Fibroblast of lung (primary cell): ENCODE measurements at regions not wholly inside any gene's neighbourhood (a gene's known extent, or its start where the extent isn't known, plus 50 kb on each side); places are given as distances from the start of the nearest gene placed in this dataset.

Experiments
- DNase-seq, 2 donors: peaks; one replicate each; pipeline versions ENCODE4 v3.0.0 to v3.0.0-alpha.2; 2010; ENCODE audit warnings: low read depth in 2 of 2
- H2AFZ ChIP-seq: 2 replicates; pipeline ENCODE4 v1.5.1; 2012; ENCODE audit warnings: low read length, control low read depth, inconsistent platforms
- H3K27ac ChIP-seq: 2 replicates; pipeline ENCODE4 v1.5.1; 2011; ENCODE audit warnings: low read length, control low read depth; ENCODE audit not compliant: insufficient read depth
- H3K27me3 ChIP-seq: 2 replicates; pipeline ENCODE4 v1.5.1; 2011; ENCODE audit warnings: mild to moderate bottlenecking, low read length; ENCODE audit not compliant: control insufficient read depth, insufficient read depth
- H3K36me3 ChIP-seq: 2 replicates; pipeline ENCODE4 v1.5.1; 2011; ENCODE audit warnings: low read length; ENCODE audit not compliant: control insufficient read depth, insufficient read depth
- H3K4me1 ChIP-seq: 2 replicates; pipeline ENCODE4 v1.5.1; 2011; ENCODE audit warnings: low read length; ENCODE audit not compliant: control insufficient read depth, insufficient read depth; ENCODE audit errors: extremely low read depth
- H3K4me2 ChIP-seq: 2 replicates; pipeline ENCODE4 v1.5.1; 2011; ENCODE audit warnings: low read length, control low read depth; ENCODE audit not compliant: insufficient read depth; ENCODE audit errors: extremely low read depth
- H3K4me3 ChIP-seq, 4 experiments: fragments of 200-600 bp in 1 of 4; sonication (generic) in 1 of 4; replicated peaks in 1 of 4; 2 replicates each; pipeline ENCODE4 v1.5.1; 2011 to 2016; ENCODE audit warnings: low read length in 4 of 4, low read depth in 3 of 4, mild to moderate bottlenecking in 3 of 4, control low read depth in 2 of 4, inconsistent platforms in 1 of 4, mixed read lengths in 1 of 4; ENCODE audit not compliant: insufficient read depth in 1 of 4; ENCODE audit errors: control extremely low read depth in 1 of 4
- H3K79me2 ChIP-seq: 2 replicates; pipeline ENCODE4 v1.5.1; 2012; ENCODE audit warnings: mild to moderate bottlenecking, low read length, inconsistent platforms; ENCODE audit not compliant: control insufficient read depth, insufficient read depth
- H3K9ac ChIP-seq: 2 replicates; pipeline ENCODE4 v1.5.1; 2011; ENCODE audit warnings: mild to moderate bottlenecking, low read length, control low read depth; ENCODE audit not compliant: insufficient read depth
- H3K9me3 ChIP-seq: 2 replicates; pipeline ENCODE4 v1.5.1; 2012; ENCODE audit warnings: low read depth, low read length; ENCODE audit not compliant: control insufficient read depth, insufficient read depth
- H4K20me1 ChIP-seq: 2 replicates; pipeline ENCODE4 v1.5.1; 2011; ENCODE audit warnings: low read length; ENCODE audit not compliant: control insufficient read depth, insufficient read depth; ENCODE audit errors: extremely low read depth
- CTCF ChIP-seq, 2 donors: IDR thresholded peaks in 1 of 2; conservative IDR thresholded peaks in 1 of 2; 1 replicate in 1 of 2; 2 replicates in 1 of 2; pipeline ENCODE4 v1.5.1; 2011 to 2012; ENCODE audit warnings: low read length in 2 of 2, control low read depth in 1 of 2, inconsistent platforms in 1 of 2, low read depth in 1 of 2, mild to moderate bottlenecking in 1 of 2
- EZH2 ChIP-seq: IDR thresholded peaks from 2 replicates; pipeline ENCODE4 v1.5.1; 2012; ENCODE audit warnings: low read length, control low read depth, mild to moderate bottlenecking; ENCODE audit errors: missing control alignments

- DNase-seq, result no peak
- no peak overlapping the region for H3K27ac ChIP-seq
- H3K9me3 ChIP-seq, result no peaks in the 10 kb centered on the region
Measured at GRCh38 chr7:32275216-32276009, 205.2 kb upstream of the PDE1C start.

GRCh38 chr7:32273297-32273696 is 203.1 kb upstream of the PDE1C start:
- Histone ChIP-seq H4K20me1 (no peaks in the 10 kb centered on the region), H3K36me3 (no peaks in the 10 kb centered on the region), H3K9ac (no peak overlapping the region), H3K79me2 (no peaks in the 10 kb centered on the region), H3K27me3 (no peaks in the 10 kb centered on the region), H3K9me3 (no peaks in the 10 kb centered on the region), H2AFZ (no peak overlapping the region), H3K4me2 (no peak overlapping the region), H3K4me1 (no peaks in the 10 kb centered on the region), H3K4me3 (no peak overlapping the region), H3K27ac (no peak overlapping the region)
- no peak for DNase-seq
- TF ChIP-seq EZH2 (no peak), CTCF (conservative IDR thresholded peaks at IDR 0.05 in 1 of 2, IDR thresholded peaks at IDR 0.05 in 1 of 2; ENCODE audit: low read depth in 1 of 2, low read length in 2 of 2) (no peak)

More at GRCh38 chr7:32275216-32276009, 205.2 kb upstream of the PDE1C start:
- Histone ChIP-seq H3K79me2 (no peaks in the 10 kb centered on the region), H3K4me3 (no peak overlapping the region), H3K9ac (no peak overlapping the region), H3K4me1 (no peaks in the 10 kb centered on the region), H3K4me2 (no peak overlapping the region), H4K20me1 (no peaks in the 10 kb centered on the region), H2AFZ (no peak overlapping the region), H3K36me3 (no peaks in the 10 kb centered on the region), H3K27me3 (no peaks in the 10 kb centered on the region)
- TF ChIP-seq CTCF (conservative IDR thresholded peaks at IDR 0.05 in 1 of 2, IDR thresholded peaks at IDR 0.05 in 1 of 2; ENCODE audit: low read depth in 1 of 2, low read length in 2 of 2), result no peak
- TF ChIP-seq EZH2, result no peak

- Histone ChIP-seq H3K36me3 (no peaks in the 10 kb centered on the region), H3K27me3 (no peaks in the 10 kb centered on the region), H3K9me3 (no peaks in the 10 kb centered on the region), H3K27ac (no peak overlapping the region), H3K4me3 (no peak overlapping the region), H3K4me2 (no peak overlapping the region), H4K20me1 (no peaks in the 10 kb centered on the region), H3K9ac (no peak overlapping the region), H3K79me2 (no peaks in the 10 kb centered on the region), H3K4me1 (no peaks in the 10 kb centered on the region), H2AFZ (no peak overlapping the region)
- DNase-seq, result no peak
- no peak for TF ChIP-seq EZH2
- TF ChIP-seq CTCF (conservative IDR thresholded peaks at IDR 0.05 in 1 of 2, IDR thresholded peaks at IDR 0.05 in 1 of 2; ENCODE audit: low read depth in 1 of 2, low read length in 2 of 2), result no peak
Measured at GRCh38 chr7:32266932-32267475, 196.8 kb upstream of the PDE1C start.
